ENCODE measurements at regions not wholly inside any gene's neighbourhood (a gene's known extent, or its start where the extent isn't known, plus 50 kb on each side); places are given as distances from the start of the nearest gene placed in this dataset.

GRCh38 chr13:58048670-58049069 is 417.1 kb downstream of the PCDH17 start:
- DNase-seq: no peak

- no peak for DNase-seq
Measured at GRCh38 chr13:58051396-58051795, 419.9 kb downstream of the PCDH17 start.

GRCh38 chr13:58051807-58052375 is 420.3 kb downstream of the PCDH17 start:
- no peak for DNase-seq

GRCh38 chr13:58056426-58056825 is 424.9 kb downstream of the PCDH17 start:
- DNase-seq: no peak

GRCh38 chr13:58059624-58060023 is 428.1 kb downstream of the PCDH17 start:
- no peak for DNase-seq

- no peak for DNase-seq
Measured at GRCh38 chr13:58080806-58081205, 449.3 kb downstream of the PCDH17 start.

- no peak for DNase-seq
Measured at GRCh38 chr13:58081301-58081820, 449.8 kb downstream of the PCDH17 start.

- DNase-seq: no peak
Measured at GRCh38 chr13:58083064-58083463, 451.5 kb downstream of the PCDH17 start.

- DNase-seq: no peak
Measured at GRCh38 chr13:58085274-58085673, 453.7 kb downstream of the PCDH17 start.

- DNase-seq: no peak
Measured at GRCh38 chr13:58085819-58086218, 454.3 kb downstream of the PCDH17 start.

- DNase-seq: no peak
Measured at GRCh38 chr13:58087566-58087965, 456.0 kb downstream of the PCDH17 start.

- no peak for DNase-seq
Measured at GRCh38 chr13:58093394-58093793, 461.9 kb downstream of the PCDH17 start.

- no peak for DNase-seq
Measured at GRCh38 chr13:58097831-58098230, 466.3 kb downstream of the PCDH17 start.

- no peak for DNase-seq
Measured at GRCh38 chr13:58119351-58119750, 487.8 kb downstream of the PCDH17 start.

- no peak for DNase-seq
Measured at GRCh38 chr13:58119804-58120203, 488.3 kb downstream of the PCDH17 start.

GRCh38 chr13:58126496-58126895 is 495.0 kb downstream of the PCDH17 start:
- DNase-seq: no peak

- DNase-seq: no peak
Measured at GRCh38 chr13:58134012-58134411, 502.5 kb downstream of the PCDH17 start.

- no peak for DNase-seq
Measured at GRCh38 chr13:58134525-58134924, 503.0 kb downstream of the PCDH17 start.

GRCh38 chr13:58142952-58143351 is 511.4 kb downstream of the PCDH17 start:
- DNase-seq: no peak

GRCh38 chr13:58144616-58145015 is 513.1 kb downstream of the PCDH17 start:
- DNase-seq: no peak

- DNase-seq: no peak
Measured at GRCh38 chr13:58151452-58151851, 519.9 kb downstream of the PCDH17 start.

- DNase-seq: no peak
Measured at GRCh38 chr13:58160980-58161379, 529.4 kb downstream of the PCDH17 start.

GRCh38 chr13:58165617-58166016 is 534.1 kb downstream of the PCDH17 start:
- DNase-seq: peak in 2 of 51 donors; percentile 1 to 2

- DNase-seq: no peak
Measured at GRCh38 chr13:58181111-58181510, 549.6 kb downstream of the PCDH17 start.
